Liver (tissue), 3 donors: ENCODE measurements at regions not wholly inside any gene's neighbourhood (a gene's known extent, or its start where the extent isn't known, plus 50 kb on each side); places are given as distances from the start of the nearest gene placed in this dataset.

Experiments used
- EGR1 ChIP-seq, 2 donors: IDR thresholded peaks; 2 replicates each; pipeline ENCODE4 v1.6.1; 2016 to 2018; ENCODE audit warnings: antibody characterized with exemption in 2 of 2, low read depth in 2 of 2
- GABPA ChIP-seq, 2 donors: IDR thresholded peaks in 1 of 2; conservative IDR thresholded peaks in 1 of 2; 2 replicates each; pipeline ENCODE4 v1.6.1; 2016; ENCODE audit warnings: antibody characterized with exemption in 2 of 2, mild to moderate bottlenecking in 1 of 2, moderate library complexity in 1 of 2
- HNF4A ChIP-seq, 2 donors: conservative IDR thresholded peaks; 2 replicates each; pipeline ENCODE4 v1.6.1; 2016; ENCODE audit warnings: antibody characterized with exemption in 2 of 2, mild to moderate bottlenecking in 2 of 2
- HNF4G ChIP-seq: IDR thresholded peaks from 2 replicates; pipeline ENCODE4 v1.6.1; 2016; ENCODE audit warnings: antibody characterized with exemption
- RAD21 ChIP-seq, 2 donors: IDR thresholded peaks; 2 replicates each; pipeline ENCODE4 v1.6.1; 2016; ENCODE audit warnings: antibody characterized with exemption in 2 of 2, mild to moderate bottlenecking in 2 of 2
- RXRA ChIP-seq, 2 donors: IDR thresholded peaks; 2 replicates each; pipeline ENCODE4 v1.6.1; 2017 to 2018; ENCODE audit warnings: antibody characterized with exemption in 2 of 2, mild to moderate bottlenecking in 1 of 2
- SP1 ChIP-seq: IDR thresholded peaks from 2 replicates; pipeline ENCODE4 v1.6.1; 2018; ENCODE audit warnings: antibody characterized with exemption, mild to moderate bottlenecking
- YY1 ChIP-seq: IDR thresholded peaks from 2 replicates; pipeline ENCODE4 v1.6.1; 2016; ENCODE audit warnings: antibody characterized with exemption, mild to moderate bottlenecking
- TF ChIP-seq, protein P1 (sequence below): IDR thresholded peaks from 2 replicates; pipeline ENCODE4 v1.6.1; 2016; ENCODE audit warnings: antibody characterized with exemption, mild to moderate bottlenecking
- TF ChIP-seq, protein P2 (sequence below): fragments of 150-350 bp; IDR thresholded peaks from 2 replicates; pipeline ENCODE4 v1.5.1; 2017; ENCODE audit warnings: improper control_type of control experiment, low read depth, low read length; ENCODE audit not compliant: missing input control
- TF ChIP-seq, protein P3 (sequence below): IDR thresholded peaks from 2 replicates; pipeline ENCODE4 v1.6.1; 2016; ENCODE audit warnings: antibody characterized with exemption
- donor health status: healthy.
- donor health status: healthy.

DNA sequence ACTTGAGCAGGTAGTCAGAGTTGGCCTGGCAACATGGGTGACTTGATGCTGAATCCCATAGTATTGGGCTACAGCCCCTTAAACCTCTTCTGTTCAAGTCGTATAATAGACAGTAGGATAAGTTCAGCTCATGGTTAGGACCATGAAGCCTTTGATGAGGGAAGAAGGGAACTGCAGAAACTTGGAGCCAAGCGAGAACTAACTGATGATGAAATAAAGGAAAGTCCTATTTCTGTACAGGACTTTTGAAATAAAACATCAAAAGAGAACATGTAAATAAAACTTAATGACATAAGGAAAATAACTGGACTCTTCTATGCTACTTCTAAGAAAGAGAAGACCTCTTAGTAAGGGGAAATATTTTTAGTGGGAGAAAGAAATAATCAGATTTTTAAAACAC lies 51.2 kb upstream of the UGP2 start:
- TF ChIP-seq GABPA (IDR thresholded peaks at IDR 0.05 in 1 of 2, conservative IDR thresholded peaks at IDR 0.05 in 1 of 2) = no peak
- TF ChIP-seq SP1 = no peak
- TF ChIP-seq, protein P1, sequence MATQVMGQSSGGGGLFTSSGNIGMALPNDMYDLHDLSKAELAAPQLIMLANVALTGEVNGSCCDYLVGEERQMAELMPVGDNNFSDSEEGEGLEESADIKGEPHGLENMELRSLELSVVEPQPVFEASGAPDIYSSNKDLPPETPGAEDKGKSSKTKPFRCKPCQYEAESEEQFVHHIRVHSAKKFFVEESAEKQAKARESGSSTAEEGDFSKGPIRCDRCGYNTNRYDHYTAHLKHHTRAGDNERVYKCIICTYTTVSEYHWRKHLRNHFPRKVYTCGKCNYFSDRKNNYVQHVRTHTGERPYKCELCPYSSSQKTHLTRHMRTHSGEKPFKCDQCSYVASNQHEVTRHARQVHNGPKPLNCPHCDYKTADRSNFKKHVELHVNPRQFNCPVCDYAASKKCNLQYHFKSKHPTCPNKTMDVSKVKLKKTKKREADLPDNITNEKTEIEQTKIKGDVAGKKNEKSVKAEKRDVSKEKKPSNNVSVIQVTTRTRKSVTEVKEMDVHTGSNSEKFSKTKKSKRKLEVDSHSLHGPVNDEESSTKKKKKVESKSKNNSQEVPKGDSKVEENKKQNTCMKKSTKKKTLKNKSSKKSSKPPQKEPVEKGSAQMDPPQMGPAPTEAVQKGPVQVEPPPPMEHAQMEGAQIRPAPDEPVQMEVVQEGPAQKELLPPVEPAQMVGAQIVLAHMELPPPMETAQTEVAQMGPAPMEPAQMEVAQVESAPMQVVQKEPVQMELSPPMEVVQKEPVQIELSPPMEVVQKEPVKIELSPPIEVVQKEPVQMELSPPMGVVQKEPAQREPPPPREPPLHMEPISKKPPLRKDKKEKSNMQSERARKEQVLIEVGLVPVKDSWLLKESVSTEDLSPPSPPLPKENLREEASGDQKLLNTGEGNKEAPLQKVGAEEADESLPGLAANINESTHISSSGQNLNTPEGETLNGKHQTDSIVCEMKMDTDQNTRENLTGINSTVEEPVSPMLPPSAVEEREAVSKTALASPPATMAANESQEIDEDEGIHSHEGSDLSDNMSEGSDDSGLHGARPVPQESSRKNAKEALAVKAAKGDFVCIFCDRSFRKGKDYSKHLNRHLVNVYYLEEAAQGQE = no peak
- TF ChIP-seq, protein P2, sequence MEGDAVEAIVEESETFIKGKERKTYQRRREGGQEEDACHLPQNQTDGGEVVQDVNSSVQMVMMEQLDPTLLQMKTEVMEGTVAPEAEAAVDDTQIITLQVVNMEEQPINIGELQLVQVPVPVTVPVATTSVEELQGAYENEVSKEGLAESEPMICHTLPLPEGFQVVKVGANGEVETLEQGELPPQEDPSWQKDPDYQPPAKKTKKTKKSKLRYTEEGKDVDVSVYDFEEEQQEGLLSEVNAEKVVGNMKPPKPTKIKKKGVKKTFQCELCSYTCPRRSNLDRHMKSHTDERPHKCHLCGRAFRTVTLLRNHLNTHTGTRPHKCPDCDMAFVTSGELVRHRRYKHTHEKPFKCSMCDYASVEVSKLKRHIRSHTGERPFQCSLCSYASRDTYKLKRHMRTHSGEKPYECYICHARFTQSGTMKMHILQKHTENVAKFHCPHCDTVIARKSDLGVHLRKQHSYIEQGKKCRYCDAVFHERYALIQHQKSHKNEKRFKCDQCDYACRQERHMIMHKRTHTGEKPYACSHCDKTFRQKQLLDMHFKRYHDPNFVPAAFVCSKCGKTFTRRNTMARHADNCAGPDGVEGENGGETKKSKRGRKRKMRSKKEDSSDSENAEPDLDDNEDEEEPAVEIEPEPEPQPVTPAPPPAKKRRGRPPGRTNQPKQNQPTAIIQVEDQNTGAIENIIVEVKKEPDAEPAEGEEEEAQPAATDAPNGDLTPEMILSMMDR = no peak
- TF ChIP-seq RAD21 (IDR thresholded peaks at IDR 0.05) = no peak
- no peak for TF ChIP-seq EGR1 (IDR thresholded peaks at IDR 0.05; ENCODE audit: low read depth in 2 of 2)
- no peak for TF ChIP-seq HNF4G
- TF ChIP-seq RXRA (IDR thresholded peaks at IDR 0.05) = no peak
- no peak for TF ChIP-seq YY1
- TF ChIP-seq HNF4A (conservative IDR thresholded peaks at IDR 0.05) = peak in 1 of 2 donors; percentile 16
- TF ChIP-seq, protein P3, sequence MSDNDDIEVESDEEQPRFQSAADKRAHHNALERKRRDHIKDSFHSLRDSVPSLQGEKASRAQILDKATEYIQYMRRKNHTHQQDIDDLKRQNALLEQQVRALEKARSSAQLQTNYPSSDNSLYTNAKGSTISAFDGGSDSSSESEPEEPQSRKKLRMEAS = no peak
